NT2/D1 (cell line): ENCODE measurements at regions not wholly inside any gene's neighbourhood (a gene's known extent, or its start where the extent isn't known, plus 50 kb on each side); places are given as distances from the start of the nearest gene placed in this dataset.
"Not testable (repeated sequence)": the region's sequence is repeated elsewhere in the genome, so short reads cannot be mapped to it uniquely, and the experiment has no call there.

Source experiments
- SUZ12 ChIP-seq: IDR thresholded peaks from 2 replicates; pipeline ENCODE4 v1.6.1; 2011; ENCODE audit not compliant: insufficient read length, insufficient read depth; ENCODE audit errors: extremely low read depth
- YY1 ChIP-seq: IDR thresholded peaks from 2 replicates; pipeline ENCODE4 v1.6.1; 2011; ENCODE audit not compliant: insufficient read length, insufficient read depth
- ZNF274 ChIP-seq: IDR thresholded peaks from 2 replicates; pipeline ENCODE4 v1.6.1; 2011; ENCODE audit warnings: mild to moderate bottlenecking, low read depth, low read length

DNA sequence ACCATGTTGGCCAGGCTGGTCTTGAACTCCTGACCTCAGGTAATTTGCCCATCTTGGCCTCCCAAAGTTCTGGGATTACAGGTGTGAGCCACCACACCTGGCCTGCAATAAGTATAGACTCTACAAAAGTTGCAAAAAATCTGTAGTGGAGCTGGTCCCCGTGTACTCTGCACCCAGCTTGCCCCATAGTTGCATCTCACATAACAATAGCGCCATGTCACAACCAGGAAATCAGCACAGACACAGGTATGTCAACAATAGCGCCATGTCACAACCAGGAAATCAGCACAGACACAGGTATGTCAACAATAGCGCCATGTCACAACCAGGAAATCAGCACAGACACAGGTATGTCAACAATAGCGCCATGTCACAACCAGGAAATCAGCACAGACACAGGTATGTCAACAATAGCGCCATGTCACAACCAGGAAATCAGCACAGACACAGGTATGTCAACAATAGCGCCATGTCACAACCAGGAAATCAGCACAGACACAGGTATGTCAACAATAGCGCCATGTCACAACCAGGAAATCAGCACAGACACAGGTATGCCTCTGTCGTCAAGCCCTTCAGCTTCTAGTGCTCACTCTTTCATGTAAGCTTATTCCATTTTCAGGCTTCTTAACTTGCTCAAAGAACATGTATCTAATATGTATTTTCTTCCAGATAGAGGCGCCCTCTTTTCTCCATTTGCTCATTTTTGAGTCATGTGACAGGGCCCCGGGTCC lies 116.3 kb downstream of the ZNF664 start:
- not testable (repeated sequence) for TF ChIP-seq YY1, ZNF274, SUZ12
